ENCODE measurements at regions not wholly inside any gene's neighbourhood (a gene's known extent, or its start where the extent isn't known, plus 50 kb on each side); places are given as distances from the start of the nearest gene placed in this dataset.

- DNase-seq = no peak
Observed at GRCh38 chr16:73385696-73386095, 337.8 kb upstream of the ZFHX3 start.

DNA sequence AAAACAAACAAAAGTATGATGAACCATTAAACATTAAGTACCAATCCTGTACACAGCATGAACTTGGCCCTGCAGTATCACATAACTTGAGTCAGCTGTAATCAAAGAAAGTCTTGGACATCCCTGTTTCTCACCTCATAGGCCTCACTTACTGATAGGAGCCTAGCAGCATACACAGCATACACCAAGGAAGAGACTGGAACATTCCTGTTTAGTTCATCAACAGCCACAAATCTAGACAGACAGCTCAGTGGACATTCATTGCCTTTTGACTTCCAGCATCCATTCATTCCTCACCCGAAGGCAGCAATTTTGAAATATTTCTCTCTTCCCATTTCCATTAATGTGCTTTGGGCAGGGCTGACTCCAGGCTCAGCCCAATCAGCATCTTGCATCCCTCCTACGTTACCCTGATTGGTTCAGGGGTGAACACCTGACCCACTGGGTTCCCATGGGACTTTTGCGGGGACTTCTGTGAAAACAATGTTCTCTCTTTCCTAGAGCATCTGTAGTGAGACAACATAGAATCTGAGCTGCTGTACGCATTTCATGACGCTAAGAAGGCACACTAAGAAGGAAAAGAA lies 336.7 kb upstream of the ZFHX3 start:
- no peak for DNase-seq

- no peak for DNase-seq
Observed at GRCh38 chr16:73383988-73384365, 336.0 kb upstream of the ZFHX3 start.

- no peak for DNase-seq
Observed at GRCh38 chr16:73383195-73383987, 335.5 kb upstream of the ZFHX3 start.

GRCh38 chr16:73378471-73378870 lies 330.5 kb upstream of the ZFHX3 start:
- DNase-seq = no peak

DNA sequence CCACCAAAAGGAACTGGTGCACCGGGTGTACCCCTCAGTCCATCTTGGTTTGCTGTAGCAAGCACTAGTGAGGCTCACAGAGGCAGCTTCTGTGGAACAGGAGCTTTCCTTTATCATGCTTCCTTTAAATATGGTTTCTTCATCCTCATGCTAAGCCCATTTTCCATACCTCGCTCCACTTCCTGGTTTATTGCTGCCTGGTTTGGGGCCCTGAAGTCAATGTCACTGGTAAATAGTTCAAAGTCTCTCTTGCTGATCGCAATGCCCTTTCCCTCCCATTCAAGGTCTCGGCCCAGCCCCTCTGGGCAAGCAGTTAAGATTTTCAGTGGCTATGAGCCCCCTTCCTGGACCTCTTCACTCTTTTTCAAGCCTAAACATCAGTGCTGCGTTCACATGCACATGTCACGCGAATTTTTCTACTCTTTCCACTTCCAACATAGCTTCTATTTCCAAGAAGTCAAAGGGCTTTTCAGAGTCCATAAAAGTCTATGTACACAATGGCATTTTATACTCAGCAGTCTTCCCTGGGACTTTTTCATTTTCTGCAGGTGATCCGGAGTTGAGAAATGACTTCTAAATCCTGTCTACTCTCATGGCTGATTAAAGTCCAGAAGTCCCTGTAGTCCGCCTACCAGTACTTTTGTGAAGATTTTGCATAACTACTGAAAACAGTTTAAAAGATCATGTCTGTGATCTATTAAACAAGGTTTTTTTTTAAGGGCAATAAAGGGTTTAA lies 323.8 kb upstream of the ZFHX3 start:
- DNase-seq = no peak

DNA sequence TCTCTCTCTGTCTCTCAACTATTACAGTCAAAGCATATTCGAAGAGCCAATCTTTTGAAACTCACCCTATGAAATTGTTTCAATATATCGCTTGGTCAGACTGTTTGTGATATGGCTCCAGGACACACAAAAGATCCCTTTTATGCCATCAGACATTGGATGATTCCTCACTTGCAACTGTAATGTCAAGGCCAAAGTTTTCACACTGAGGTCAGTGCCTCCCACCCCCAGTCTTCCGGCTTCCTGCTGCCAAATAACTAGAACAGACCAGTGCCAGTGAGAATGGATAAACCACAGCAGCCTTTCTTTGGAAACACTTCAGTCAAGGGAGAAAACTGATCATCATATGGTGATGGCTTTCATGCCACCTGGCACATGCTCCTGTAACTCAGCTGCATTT lies 321.9 kb upstream of the ZFHX3 start:
- no peak for DNase-seq

DNA sequence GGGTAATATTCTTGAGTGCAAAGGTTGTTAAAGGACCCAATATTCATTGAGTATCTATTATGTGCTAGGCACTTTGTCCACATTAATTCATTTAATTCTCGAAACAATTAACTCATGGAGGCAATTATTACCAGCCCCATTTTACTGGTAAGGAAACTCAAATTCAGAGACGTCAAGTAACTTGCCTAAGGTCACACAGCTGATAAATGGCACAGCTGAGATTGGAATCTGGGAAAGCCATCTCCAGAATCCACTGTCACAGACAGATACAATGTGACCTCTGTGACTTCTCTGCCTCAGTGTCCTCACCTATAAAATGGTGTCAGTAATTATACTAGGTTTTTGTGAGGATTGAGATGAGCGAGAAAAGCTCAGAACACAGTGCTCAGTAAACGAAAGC lies 320.8 kb upstream of the ZFHX3 start:
- DNase-seq = no peak

GRCh38 chr16:73365016-73365551 lies 317.2 kb upstream of the ZFHX3 start:
- no peak for DNase-seq

GRCh38 chr16:73364413-73364812 lies 316.5 kb upstream of the ZFHX3 start:
- no peak for DNase-seq

DNA sequence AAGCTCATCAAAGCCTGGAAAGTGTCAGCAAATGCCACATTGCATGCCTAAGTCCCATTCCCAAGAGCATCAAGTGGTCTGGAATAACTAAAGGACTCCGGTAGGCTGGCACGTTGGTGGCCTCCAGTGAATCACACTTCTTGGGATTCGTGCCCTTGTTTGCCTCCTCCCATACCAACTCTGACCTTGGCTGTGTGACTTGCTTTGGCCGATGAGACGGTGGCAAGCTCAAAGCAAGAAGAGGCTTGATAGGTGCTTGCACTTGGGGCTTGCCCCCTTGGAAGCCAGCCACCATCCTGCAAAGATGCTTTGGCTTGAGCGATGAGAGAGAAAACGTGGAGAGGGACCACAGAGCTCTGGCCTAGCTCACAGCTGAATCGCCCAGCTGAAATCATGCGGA lies 313.1 kb upstream of the ZFHX3 start:
- DNase-seq = no peak

- no peak for DNase-seq
Observed at GRCh38 chr16:73356401-73357079, 308.6 kb upstream of the ZFHX3 start.

GRCh38 chr16:73355981-73356380 lies 308.1 kb upstream of the ZFHX3 start:
- no peak for DNase-seq

GRCh38 chr16:73354434-73354833 lies 306.5 kb upstream of the ZFHX3 start:
- no peak for DNase-seq

DNA sequence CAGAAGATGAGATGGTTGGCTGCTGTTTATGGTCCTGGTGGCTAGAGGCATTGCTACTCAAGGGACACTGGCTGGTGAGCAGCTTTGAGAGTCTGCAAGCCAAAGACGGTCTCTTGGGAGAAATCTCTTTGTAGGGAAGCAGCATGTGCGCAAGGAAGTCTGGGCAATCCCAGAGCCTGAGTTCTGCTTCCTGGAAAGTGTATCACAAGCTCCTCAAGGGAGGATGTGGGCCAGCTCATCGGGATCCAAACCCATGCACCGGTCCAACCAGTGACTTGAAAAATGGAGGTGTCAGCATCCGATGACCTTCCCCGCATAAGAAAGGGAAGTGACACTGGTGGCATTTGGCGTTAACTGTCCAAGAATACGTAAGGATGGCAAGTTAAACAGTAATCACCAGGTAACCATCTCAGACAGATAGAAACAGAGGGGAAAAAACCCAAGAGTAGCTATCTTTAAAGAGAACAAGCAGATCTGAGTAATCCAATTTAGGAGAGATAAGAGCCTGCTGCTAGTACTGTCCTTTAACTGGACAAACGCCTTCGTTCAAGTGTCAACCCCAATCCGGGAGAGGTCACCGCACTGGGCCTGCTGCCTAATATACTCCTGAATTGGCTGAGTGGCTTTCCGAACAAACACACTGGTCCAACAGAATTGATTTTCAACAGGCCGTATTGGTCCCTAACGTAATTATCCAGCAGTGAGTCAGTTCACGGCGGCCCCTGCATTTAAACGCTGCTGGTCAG lies 303.0 kb upstream of the ZFHX3 start:
- no peak for DNase-seq

- DNase-seq = no peak
Observed at GRCh38 chr16:73347500-73348375, 299.8 kb upstream of the ZFHX3 start.

DNA sequence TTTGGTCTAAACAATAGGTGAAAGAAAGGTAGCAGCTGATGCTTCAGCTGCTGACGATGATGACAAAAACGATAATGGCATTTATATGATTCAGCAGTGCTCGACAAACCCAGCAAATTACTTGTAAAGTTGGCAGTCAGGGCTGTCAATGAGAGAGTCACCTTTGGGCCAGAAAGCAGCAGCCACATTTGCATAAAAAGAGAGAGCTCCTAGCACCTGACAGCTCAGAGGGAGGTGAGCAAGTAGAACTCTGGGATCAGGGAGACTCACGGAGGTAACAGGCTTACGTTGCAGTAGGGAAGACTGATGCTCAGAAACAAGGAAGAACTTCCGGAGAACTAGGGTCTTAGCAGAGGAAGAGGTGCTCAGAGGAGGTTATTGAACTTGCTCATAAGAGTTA lies 291.9 kb upstream of the ZFHX3 start:
- no peak for DNase-seq

DNA sequence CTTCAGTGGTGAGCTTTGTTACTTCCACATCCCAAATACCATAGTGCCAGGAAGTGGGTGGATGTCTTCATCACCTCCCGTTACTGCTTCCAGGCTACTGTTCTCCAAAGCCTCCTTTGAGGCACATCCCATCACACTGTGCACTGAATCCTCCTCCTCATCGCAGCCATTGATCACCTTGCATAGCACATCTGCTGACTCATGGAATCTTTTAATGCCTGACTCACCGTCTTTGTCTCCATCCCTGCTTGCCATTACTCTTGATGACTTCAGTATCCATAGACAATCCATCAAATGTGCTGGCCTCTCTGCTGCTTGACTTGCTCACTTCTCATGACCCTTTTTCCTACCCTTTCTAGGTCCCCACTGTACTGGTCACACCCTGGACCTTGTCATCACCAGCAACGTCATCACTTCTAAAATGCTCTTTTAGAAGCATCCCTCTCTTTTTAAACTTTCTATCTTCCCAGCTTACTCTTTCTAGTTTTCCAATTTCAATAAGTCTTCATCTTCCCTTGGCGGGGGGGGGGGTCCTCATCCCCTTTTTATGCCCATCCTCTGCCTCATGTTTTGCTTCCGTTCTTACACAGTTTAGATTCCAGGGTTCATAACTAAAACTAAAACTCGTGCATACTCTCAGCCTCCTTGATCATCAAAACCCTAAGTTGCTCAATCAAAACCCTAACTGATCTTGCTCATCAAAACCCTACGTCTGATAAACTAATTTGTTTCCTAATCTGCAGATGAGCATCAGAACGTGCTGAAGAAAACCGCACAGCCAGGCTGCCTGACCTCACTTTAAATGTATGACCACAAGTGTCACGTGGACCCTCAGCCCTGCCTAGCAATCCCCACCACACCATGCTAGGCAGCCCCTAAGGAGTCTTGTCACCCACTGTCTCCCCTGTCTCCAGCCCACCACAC lies 289.7 kb upstream of the ZFHX3 start:
- no peak for DNase-seq

DNA sequence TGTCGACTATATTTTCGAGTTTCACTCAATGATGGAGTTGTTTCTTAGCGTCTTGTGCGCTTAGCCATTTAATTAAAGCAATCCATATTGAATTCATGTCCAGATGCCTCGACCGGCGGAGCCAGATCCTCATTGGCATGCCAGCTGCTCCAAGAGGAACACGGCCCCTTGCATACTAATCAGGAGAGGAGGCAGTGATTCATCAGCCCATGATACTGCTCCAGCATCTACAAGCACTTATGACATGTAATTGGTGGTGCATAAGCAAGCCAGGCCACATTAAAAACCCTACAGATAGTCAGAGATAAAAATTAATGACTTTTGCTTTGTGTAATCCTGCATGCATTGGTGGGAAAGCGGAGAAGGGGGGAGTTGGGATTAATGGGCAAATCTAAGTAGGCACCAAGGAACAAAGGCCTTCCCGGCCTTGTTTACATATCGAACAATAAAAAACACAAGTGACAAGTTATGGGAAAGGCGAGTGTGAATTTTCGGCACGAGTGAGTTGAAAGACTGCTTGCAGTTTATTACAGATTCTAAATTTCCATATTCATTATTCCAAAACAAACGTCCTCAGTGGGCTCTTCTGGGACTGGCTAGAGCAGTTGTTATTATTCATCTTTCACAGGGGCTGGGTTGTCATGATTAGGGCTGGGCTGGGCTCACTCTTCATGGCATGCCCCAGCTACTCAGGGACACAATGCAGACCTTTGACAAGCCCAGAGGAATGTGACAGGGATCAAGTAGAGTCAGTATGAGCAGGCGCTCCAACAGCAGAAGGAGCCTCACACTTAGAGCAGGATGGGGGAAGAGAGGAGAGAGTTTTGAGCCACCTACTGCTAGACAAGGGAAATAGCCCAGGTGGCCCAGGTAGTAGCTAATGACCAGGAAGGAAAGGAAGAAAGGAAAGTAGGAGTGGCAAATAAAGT lies 281.7 kb upstream of the ZFHX3 start:
- DNase-seq = no peak

Measured in CD4-positive, alpha-beta T cell treated with Interferon gamma for 1 hour (primary cell).